ENCODE measurements at regions not wholly inside any gene's neighbourhood (a gene's known extent, or its start where the extent isn't known, plus 50 kb on each side); places are given as distances from the start of the nearest gene placed in this dataset.

- Histone ChIP-seq H3K4me1 (ENCODE audit: insufficient read depth, low read length) (peaks cover 13% of the 10 kb centered on the region; the same call in 1 of the 2 replicates), H3K79me1 (ENCODE audit: insufficient read depth, low read depth, low read length, poor library complexity, severe bottlenecking) (no peaks in the 10 kb centered on the region), H2BK20ac (ENCODE audit: low read depth, low read length, poor library complexity, severe bottlenecking) (no peak overlapping the region), H3K79me2 (ENCODE audit: insufficient read depth, low read length) (no peaks in the 10 kb centered on the region), H2AK5ac (ENCODE audit: insufficient read length, low read length) (no peak overlapping the region), H3T11ph (ENCODE audit: low read length) (no peak overlapping the region), H3K27ac (ENCODE audit: insufficient read length, low read depth, low read length) (no peak overlapping the region), H3K9ac (ENCODE audit: extremely low read depth, insufficient read length, low read length) (no peak overlapping the region), H2BK12ac (ENCODE audit: insufficient read length, low read depth, low read length) (no peak overlapping the region), H2BK120ac (ENCODE audit: low read depth, low read length, poor library complexity, severe bottlenecking) (no peak overlapping the region), H3K4me2 (ENCODE audit: insufficient read depth, insufficient read length, low read length) (no peak overlapping the region), H4K91ac (ENCODE audit: insufficient read length, low read depth, low read length) (no peak overlapping the region), H3K23ac (ENCODE audit: insufficient read length, low read depth, low read length) (no peak overlapping the region), H3K27me3 (ENCODE audit: insufficient read depth, low read length) (no peaks in the 10 kb centered on the region), H2BK15ac (ENCODE audit: low read depth, low read length) (no peak overlapping the region), H2BK5ac (ENCODE audit: insufficient read length, low read length) (no peak overlapping the region), H3K14ac (ENCODE audit: insufficient read depth, low read length) (no peak overlapping the region), H3K23me2 (ENCODE audit: insufficient read length, low read depth, low read length, poor library complexity, severe bottlenecking) (no peaks in the 10 kb centered on the region), H2AFZ (ENCODE audit: low read length) (no peak overlapping the region), H3K18ac (ENCODE audit: insufficient read length, low read depth, low read length) (no peak overlapping the region), H4K20me1 (ENCODE audit: control insufficient read depth, insufficient read depth, insufficient read length) (no peaks in the 10 kb centered on the region), H3K9me3 (ENCODE audit: control insufficient read depth, low read depth, low read length) (no peaks in the 10 kb centered on the region), H4K5ac (ENCODE audit: insufficient read length, low read depth, low read length) (no peak overlapping the region), H4K8ac (replicated peaks; ENCODE audit: insufficient read length, low read depth, low read length) (no peak overlapping the region), H3K4ac (ENCODE audit: low read depth, low read length) (no peak overlapping the region), H3K56ac (ENCODE audit: insufficient read length, low read depth, low read length) (no peak overlapping the region)
- H3K9me3 Mint-ChIP-seq = no peaks in the 10 kb centered on the region
- no peak overlapping the region for H3K4me3 Mint-ChIP-seq
- DNase-seq = no peak
- no peak for TF ChIP-seq CTCF (conservative IDR thresholded peaks at IDR 0.05)
- peaks cover 13 to 23% of the 10 kb centered on the region in 2 experiments for H3K4me1 Mint-ChIP-seq
- WGBS (ENCODE audit: extremely low coverage, insufficient read length, low lambda C conversion rate) = no CpG with 5 or more reads among the region's 4 CpGs
- no peak overlapping the region for H3K27ac Mint-ChIP-seq
- no peaks in the 10 kb centered on the region for H3K27me3 Mint-ChIP-seq (ENCODE audit: low read depth)
- no peaks in the 10 kb centered on the region for H3K36me3 Mint-ChIP-seq (ENCODE audit: insufficient read depth in 1 of 3, low read depth in 3 of 3)
Observed at GRCh38 chr3:150292891-150293290, 115.2 kb upstream of the TSC22D2 start.
